PC-3 (cell line): ENCODE measurements at regions not wholly inside any gene's neighbourhood (a gene's known extent, or its start where the extent isn't known, plus 50 kb on each side); places are given as distances from the start of the nearest gene placed in this dataset.

ENCODE experiments used
- ATAC-seq: fragments of 200-7000 bp; cut with Tn5 transposase; 2 replicates; pipeline ENCODE4 v1.9.1; 2020; ENCODE audit warnings: mild to moderate bottlenecking, moderate library complexity
- BruUV-seq: library from RNA; stranded (reverse); fragments of 400-500 nt; replicated peaks from 2 replicates; lab custom pipeline; 2021; lab: Mats Ljungman, UMichigan
- CTCF ChIA-PET: fragments of 300-600 bp; sonication (Branson Sonifier 250); formaldehyde crosslinking; loops from one replicate; lab custom pipeline; 2022; ENCODE audit warnings: antibody characterized with exemption; lab: Charles Lee
- POLR2A ChIA-PET: fragments of 300-600 bp; sonication (Branson Sonifier 250); formaldehyde crosslinking; loops from one replicate; lab custom pipeline; 2022; ENCODE audit warnings: antibody characterized with exemption; ENCODE audit not compliant: unreplicated experiment; lab: Charles Lee
- DNase-seq: peaks from one replicate; pipeline ENCODE4 v3.0.0-alpha.2; 2015
- H2AFZ ChIP-seq: fragments of 300-600 bp; sonication (generic); 2 replicates; pipeline ENCODE4 v1.6.0; 2016; ENCODE audit warnings: antibody characterized with exemption, low read length
- H3F3A ChIP-seq: fragments of 300-600 bp; sonication (generic); one replicate; pipeline ENCODE4 v1.6.0; 2017; ENCODE audit warnings: antibody characterized with exemption, low read length, control low read depth, mild to moderate bottlenecking; ENCODE audit not compliant: unreplicated experiment
- H3K27ac ChIP-seq: fragments of 300-600 bp; sonication (generic); 2 replicates; pipeline ENCODE4 v1.5.1; 2016; ENCODE audit warnings: mild to moderate bottlenecking, low read length
- H3K27me3 ChIP-seq: fragments of 300-600 bp; sonication (generic); 2 replicates; pipeline ENCODE4 v1.6.1; 2016; ENCODE audit warnings: low read length, mixed read lengths
- H3K36me3 ChIP-seq: fragments of 300-600 bp; sonication (generic); 2 replicates; pipeline ENCODE4 v1.6.1; 2016; ENCODE audit warnings: low read depth, mixed run types, low read length, mixed read lengths
- H3K4me1 ChIP-seq: fragments of 300-600 bp; sonication (generic); 2 replicates; pipeline ENCODE4 v1.5.1; 2016; ENCODE audit warnings: low read length; ENCODE audit not compliant: insufficient read depth
- H3K4me2 ChIP-seq: fragments of 300-600 bp; sonication (generic); 2 replicates; pipeline ENCODE4 v1.6.0; 2016; ENCODE audit warnings: low read length
- H3K4me3 ChIP-seq: fragments of 300-600 bp; sonication (generic); 2 replicates; pipeline ENCODE4 v1.5.1; 2016; ENCODE audit warnings: mild to moderate bottlenecking, low read length, mixed read lengths
- H3K79me2 ChIP-seq: fragments of 300-600 bp; sonication (generic); 2 replicates; pipeline ENCODE4 v1.6.1; 2017; ENCODE audit warnings: low read length, mixed read lengths
- H3K9ac ChIP-seq: fragments of 300-600 bp; sonication (generic); 2 replicates; pipeline ENCODE4 v1.6.0; 2016; ENCODE audit warnings: mild to moderate bottlenecking, low read length
- H3K9me2 ChIP-seq: fragments of 300-600 bp; sonication (generic); replicated peaks from 2 replicates; pipeline ENCODE4 v1.6.1; 2016; ENCODE audit warnings: mixed run types, low read length, mixed read lengths
- H3K9me3 ChIP-seq: fragments of 300-600 bp; sonication (generic); 2 replicates; pipeline ENCODE4 v1.6.1; 2016; ENCODE audit warnings: low read length, mixed read lengths
- H4K20me1 ChIP-seq: fragments of 300-600 bp; sonication (generic); 2 replicates; pipeline ENCODE4 v1.6.1; 2016; ENCODE audit warnings: low read length, mixed read lengths
- EZH2 ChIP-seq: fragments of 300-600 bp; sonication (generic); IDR thresholded peaks from one replicate; pipeline ENCODE4 v1.6.1; 2017; ENCODE audit warnings: antibody characterized with exemption, mild to moderate bottlenecking, low read length; ENCODE audit not compliant: unreplicated experiment
- EZH2phosphoT487 ChIP-seq: fragments of 300-600 bp; sonication (generic); IDR thresholded peaks from 2 replicates; pipeline ENCODE4 v1.6.1; 2018; ENCODE audit warnings: mild to moderate bottlenecking, antibody characterized with exemption, low read length, borderline replicate concordance
- intact Hi-C: fragments of 100-400 bp; cut with micrococcal nuclease; formaldehyde crosslinking; loops from 2 replicates; pipeline ENCODE4 v1.9.0; 2023
- TF ChIP-seq, protein P1 (sequence below): fragments of 300-600 bp; sonication (generic); conservative IDR thresholded peaks from 2 replicates; pipeline ENCODE4 v1.5.1; 2017; ENCODE audit warnings: antibody characterized with exemption, low read depth, mild to moderate bottlenecking, low read length

DNA sequence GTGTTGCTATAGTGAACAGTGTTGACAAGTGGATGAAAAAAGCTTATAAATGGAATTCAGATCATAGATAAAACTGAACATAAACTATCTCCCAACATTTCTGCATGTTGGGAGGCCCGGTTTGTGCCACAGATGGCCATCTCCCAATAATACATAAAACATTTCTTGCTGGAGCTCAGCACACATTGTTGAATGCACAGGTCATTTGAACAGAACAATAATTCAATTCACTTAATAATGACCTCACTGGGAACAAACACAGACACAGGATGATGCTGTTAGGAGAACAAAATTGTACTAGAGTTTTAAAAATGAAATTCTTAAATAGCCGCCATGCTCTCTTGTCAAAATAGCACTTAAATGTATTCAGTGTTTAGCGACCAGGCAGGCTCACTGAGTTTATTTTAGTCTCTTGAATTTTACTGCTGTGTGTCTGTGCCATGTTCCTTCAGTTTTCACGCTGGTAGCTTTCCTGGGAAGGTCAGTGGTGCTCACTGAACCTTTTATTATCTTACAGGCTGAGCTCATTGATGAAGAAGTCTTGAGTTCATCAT, 85.0 kb upstream of the SSBP2 start:
- Histone ChIP-seq H3K4me1 (no peaks in the 10 kb centered on the region), H3F3A (no peaks in the 10 kb centered on the region), H3K79me2 (no peaks in the 10 kb centered on the region), H3K4me2 (no peak overlapping the region), H3K27me3 (no peaks in the 10 kb centered on the region), H3K36me3 (no peaks in the 10 kb centered on the region), H3K9me2 (no peaks in the 10 kb centered on the region), H3K4me3 (no peak overlapping the region), H3K27ac (no peak overlapping the region), H3K9me3 (no peaks in the 10 kb centered on the region), H3K9ac (no peak overlapping the region), H4K20me1 (no peaks in the 10 kb centered on the region), H2AFZ (no peak overlapping the region)
- ChIA-PET POLR2A (no interaction called here), CTCF (no interaction called here)
- intact Hi-C loops: loop anchor here (5.0 to 10.0 kb wide), 4 partner anchors 49 to 1769 kb away; no protein-coding TSS in a partner anchor
- TF ChIP-seq, protein P1, sequence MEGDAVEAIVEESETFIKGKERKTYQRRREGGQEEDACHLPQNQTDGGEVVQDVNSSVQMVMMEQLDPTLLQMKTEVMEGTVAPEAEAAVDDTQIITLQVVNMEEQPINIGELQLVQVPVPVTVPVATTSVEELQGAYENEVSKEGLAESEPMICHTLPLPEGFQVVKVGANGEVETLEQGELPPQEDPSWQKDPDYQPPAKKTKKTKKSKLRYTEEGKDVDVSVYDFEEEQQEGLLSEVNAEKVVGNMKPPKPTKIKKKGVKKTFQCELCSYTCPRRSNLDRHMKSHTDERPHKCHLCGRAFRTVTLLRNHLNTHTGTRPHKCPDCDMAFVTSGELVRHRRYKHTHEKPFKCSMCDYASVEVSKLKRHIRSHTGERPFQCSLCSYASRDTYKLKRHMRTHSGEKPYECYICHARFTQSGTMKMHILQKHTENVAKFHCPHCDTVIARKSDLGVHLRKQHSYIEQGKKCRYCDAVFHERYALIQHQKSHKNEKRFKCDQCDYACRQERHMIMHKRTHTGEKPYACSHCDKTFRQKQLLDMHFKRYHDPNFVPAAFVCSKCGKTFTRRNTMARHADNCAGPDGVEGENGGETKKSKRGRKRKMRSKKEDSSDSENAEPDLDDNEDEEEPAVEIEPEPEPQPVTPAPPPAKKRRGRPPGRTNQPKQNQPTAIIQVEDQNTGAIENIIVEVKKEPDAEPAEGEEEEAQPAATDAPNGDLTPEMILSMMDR: no peak
- TF ChIP-seq EZH2 (no peak), EZH2phosphoT487 (no peak)
- ATAC-seq (no peak), DNase-seq (no peak)
- BruUV-seq: no TSS peak

DNA sequence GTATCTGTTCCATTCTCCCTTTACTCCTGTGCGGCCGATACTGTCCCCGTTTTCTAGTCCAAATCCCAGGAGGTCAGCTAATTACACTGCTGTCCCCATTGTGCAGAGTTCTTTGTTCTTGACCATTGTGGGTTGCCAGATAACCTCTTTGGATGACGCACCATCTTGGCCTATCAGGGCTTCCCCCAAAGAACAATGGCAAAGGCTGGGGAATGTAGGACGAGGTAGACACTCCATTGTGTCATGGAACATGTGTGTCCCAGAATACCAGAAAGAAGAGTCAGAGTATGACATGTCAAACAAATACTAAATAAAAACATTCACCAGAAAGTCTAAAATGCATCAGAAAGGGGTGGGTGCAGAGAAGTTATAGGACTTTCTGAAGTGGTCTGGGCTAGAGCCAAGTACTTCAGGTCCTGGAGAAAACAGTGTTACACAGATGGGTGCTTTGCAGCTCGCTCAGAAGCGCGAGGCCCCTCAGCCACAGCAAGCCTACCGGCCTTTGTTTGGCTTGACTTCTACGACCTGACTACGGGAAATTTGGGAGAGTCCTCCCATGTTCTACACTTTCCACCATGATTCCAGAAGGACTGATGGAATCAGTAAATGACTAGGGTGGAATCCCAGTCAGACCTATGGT, 83.2 kb upstream of the SSBP2 start:
- no peak for ATAC-seq
- Histone ChIP-seq H2AFZ (no peak overlapping the region), H3K9me3 (no peaks in the 10 kb centered on the region), H3K4me2 (no peak overlapping the region), H3K79me2 (no peaks in the 10 kb centered on the region), H3F3A (no peaks in the 10 kb centered on the region), H3K36me3 (no peaks in the 10 kb centered on the region), H3K9me2 (no peaks in the 10 kb centered on the region), H3K27ac (no peak overlapping the region), H3K27me3 (no peaks in the 10 kb centered on the region), H3K9ac (no peak overlapping the region), H3K4me1 (no peaks in the 10 kb centered on the region), H4K20me1 (no peaks in the 10 kb centered on the region), H3K4me3 (no peak overlapping the region)
- BruUV-seq: no TSS peak
- no peak for DNase-seq
- intact Hi-C loops: loop anchor here (10.0 kb wide), 1 partner anchor 1771 kb away; no protein-coding TSS in a partner anchor
- TF ChIP-seq EZH2 (no peak), EZH2phosphoT487 (no peak)
- TF ChIP-seq, protein P1: no peak
- POLR2A ChIA-PET: no interaction called here
- CTCF ChIA-PET: no interaction called here

DNA sequence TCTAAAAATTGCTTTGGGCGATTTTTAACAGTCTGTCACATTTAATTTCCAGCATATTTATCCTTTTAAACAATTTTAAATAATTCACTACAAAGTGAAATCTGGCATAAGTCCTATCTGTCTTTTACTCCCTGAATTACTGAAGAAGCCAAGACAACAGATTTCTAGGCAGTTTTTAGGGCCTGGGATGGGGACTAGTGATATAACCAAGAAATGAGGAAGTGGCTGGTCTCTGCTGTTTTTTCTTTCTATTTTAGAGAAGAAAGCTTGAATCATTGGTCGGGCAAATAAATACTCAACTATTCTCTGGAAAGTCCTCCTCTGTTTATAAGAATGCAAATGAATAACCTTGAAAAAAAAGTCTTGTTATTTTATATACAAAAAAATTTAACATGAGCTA, 79.7 kb upstream of the SSBP2 start:
- no peak overlapping the region for H3K27ac ChIP-seq
- no peak for TF ChIP-seq EZH2
- TF ChIP-seq, protein P1: no peak
- H3K9me3 ChIP-seq: no peaks in the 10 kb centered on the region
- no TSS peak for BruUV-seq
- POLR2A ChIA-PET: no interaction called here
- H3K36me3 ChIP-seq: no peaks in the 10 kb centered on the region
- H4K20me1 ChIP-seq: no peaks in the 10 kb centered on the region
- intact Hi-C loops: loop anchor here (10.0 kb wide), 1 partner anchor 1774 kb away; no protein-coding TSS in a partner anchor
- H2AFZ ChIP-seq: no peak overlapping the region
- no peaks in the 10 kb centered on the region for H3K27me3 ChIP-seq
- H3F3A ChIP-seq: no peaks in the 10 kb centered on the region
- H3K4me1 ChIP-seq: no peaks in the 10 kb centered on the region
- no peaks in the 10 kb centered on the region for H3K9me2 ChIP-seq
- H3K4me2 ChIP-seq: no peak overlapping the region
- DNase-seq (no peak), ATAC-seq (no peak)
- no peak overlapping the region for H3K4me3 ChIP-seq
- H3K9ac ChIP-seq: no peak overlapping the region
- CTCF ChIA-PET: no interaction called here
- no peaks in the 10 kb centered on the region for H3K79me2 ChIP-seq
